Upper lobe of right lung (tissue), 1 donor: ENCODE measurements at regions not wholly inside any gene's neighbourhood (a gene's known extent, or its start where the extent isn't known, plus 50 kb on each side); places are given as distances from the start of the nearest gene placed in this dataset.
"Not testable (repeated sequence)": the region's sequence is repeated elsewhere in the genome, so short reads cannot be mapped to it uniquely, and the experiment has no call there.

Source experiments
- ATAC-seq: fragments of 200-7000 bp; cut with Tn5 transposase; one replicate; pipeline ENCODE4 v1.9.1; 2020; ENCODE audit warnings: mild to moderate bottlenecking, moderate library complexity
- DNase-seq: peaks from one replicate; pipeline ENCODE4 v3.0.0-alpha.2; 2020
- H3K27ac ChIP-seq: fragments of 200-600 bp; one replicate; pipeline ENCODE4 v1.8.0; 2022
- H3K27me3 ChIP-seq: fragments of 200-600 bp; one replicate; pipeline ENCODE4 v1.8.0; 2022; ENCODE audit warnings: mild to moderate bottlenecking
- H3K36me3 ChIP-seq: fragments of 200-600 bp; one replicate; pipeline ENCODE4 v1.8.0; 2022
- H3K4me1 ChIP-seq: fragments of 200-600 bp; one replicate; pipeline ENCODE4 v1.8.0; 2022
- H3K4me3 ChIP-seq: fragments of 200-600 bp; one replicate; pipeline ENCODE4 v1.8.0; 2022; ENCODE audit warnings: mild to moderate bottlenecking
- H3K9me3 ChIP-seq: fragments of 200-600 bp; one replicate; pipeline ENCODE4 v1.8.0; 2022
- intact Hi-C: fragments of 100-400 bp; cut with DNase I; formaldehyde crosslinking; loops from one replicate; pipeline ENCODE4 v1.11.0; 2022
- TF ChIP-seq, protein P1 (sequence below): fragments of 200-600 bp; IDR thresholded peaks from one replicate; pipeline ENCODE4 v1.8.0; 2022; ENCODE audit warnings: antibody characterized with exemption
- donor health status: DM: no; HTN: yes; CAD: no; lungs with severe emphysema.

DNA sequence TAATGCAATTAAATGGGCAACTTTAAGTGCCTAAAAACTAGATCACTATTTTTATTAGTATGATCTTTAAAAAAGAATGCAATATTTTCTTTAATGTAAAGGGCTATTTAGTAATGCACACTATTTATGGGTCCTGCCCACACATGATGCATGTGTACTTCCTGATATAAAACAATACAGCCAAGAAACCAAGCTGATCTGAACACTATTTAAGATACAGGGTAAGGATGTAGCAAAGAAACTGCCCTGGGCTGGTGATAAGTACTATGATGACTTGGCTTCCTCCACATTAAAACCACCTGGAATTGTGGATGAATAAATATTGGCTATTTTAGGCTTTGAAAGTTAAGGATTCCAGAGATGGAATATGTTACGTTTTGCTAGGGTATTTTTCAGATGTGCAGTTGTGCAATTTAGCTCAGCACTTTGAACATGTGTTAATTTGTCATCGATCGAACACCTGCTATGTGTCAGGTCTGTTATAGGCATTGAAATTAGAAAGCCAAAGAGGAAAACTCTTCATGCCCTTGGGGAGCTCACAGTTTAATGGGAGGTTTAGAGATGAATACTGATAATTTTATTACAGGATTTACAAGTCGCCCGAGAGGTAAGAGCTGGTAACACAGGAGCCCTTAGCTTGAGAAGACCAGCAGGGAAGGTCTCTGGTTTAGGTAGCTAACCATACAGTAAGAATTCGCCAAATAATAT is 276.7 kb downstream of the PLK2 start:
- H3K4me3 ChIP-seq, result no peak overlapping the region
- H3K36me3 ChIP-seq, result no peaks in the 10 kb centered on the region
- no peaks in the 10 kb centered on the region for H3K27me3 ChIP-seq
- ATAC-seq (no peak), DNase-seq (no peak)
- no peaks in the 10 kb centered on the region for H3K4me1 ChIP-seq
- no peaks in the 10 kb centered on the region for H3K9me3 ChIP-seq
- no peak overlapping the region for H3K27ac ChIP-seq
- intact Hi-C loops, result no loop called here
- TF ChIP-seq, protein P1, sequence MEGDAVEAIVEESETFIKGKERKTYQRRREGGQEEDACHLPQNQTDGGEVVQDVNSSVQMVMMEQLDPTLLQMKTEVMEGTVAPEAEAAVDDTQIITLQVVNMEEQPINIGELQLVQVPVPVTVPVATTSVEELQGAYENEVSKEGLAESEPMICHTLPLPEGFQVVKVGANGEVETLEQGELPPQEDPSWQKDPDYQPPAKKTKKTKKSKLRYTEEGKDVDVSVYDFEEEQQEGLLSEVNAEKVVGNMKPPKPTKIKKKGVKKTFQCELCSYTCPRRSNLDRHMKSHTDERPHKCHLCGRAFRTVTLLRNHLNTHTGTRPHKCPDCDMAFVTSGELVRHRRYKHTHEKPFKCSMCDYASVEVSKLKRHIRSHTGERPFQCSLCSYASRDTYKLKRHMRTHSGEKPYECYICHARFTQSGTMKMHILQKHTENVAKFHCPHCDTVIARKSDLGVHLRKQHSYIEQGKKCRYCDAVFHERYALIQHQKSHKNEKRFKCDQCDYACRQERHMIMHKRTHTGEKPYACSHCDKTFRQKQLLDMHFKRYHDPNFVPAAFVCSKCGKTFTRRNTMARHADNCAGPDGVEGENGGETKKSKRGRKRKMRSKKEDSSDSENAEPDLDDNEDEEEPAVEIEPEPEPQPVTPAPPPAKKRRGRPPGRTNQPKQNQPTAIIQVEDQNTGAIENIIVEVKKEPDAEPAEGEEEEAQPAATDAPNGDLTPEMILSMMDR, result no peak

DNA sequence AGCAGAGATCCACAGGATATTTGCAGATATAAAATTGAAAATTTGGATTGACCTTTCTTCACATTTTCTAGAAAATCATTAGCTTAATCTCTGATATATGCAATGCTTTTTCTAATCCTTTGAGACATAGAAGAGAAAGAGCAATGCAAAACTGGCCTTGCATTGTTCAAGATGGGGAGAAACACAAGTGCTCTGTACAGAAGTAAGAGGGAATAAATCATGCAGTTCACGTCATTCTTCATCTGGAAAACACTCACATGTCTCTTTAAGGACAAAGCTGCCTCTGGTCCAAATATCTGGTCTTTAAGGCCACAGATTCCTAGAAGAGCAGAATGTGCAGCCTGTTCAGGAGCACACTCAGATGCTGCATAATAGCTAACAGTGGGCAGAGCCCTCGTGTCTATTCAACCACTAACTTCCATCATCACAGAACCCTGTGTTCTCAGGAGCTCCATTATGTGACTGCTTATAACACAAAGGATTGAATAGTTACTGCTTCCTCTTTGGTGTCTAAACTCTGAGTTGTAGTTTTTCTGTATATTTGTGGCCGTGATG is 277.5 kb downstream of the PLK2 start:
- H3K36me3 ChIP-seq, result no peaks in the 10 kb centered on the region
- no peak overlapping the region for H3K4me3 ChIP-seq
- H3K9me3 ChIP-seq, result no peaks in the 10 kb centered on the region
- H3K27me3 ChIP-seq, result no peaks in the 10 kb centered on the region
- DNase-seq (no peak), ATAC-seq (no peak)
- intact Hi-C loops, result no loop called here
- no peak overlapping the region for H3K27ac ChIP-seq
- TF ChIP-seq, protein P1, result no peak
- no peaks in the 10 kb centered on the region for H3K4me1 ChIP-seq

DNA sequence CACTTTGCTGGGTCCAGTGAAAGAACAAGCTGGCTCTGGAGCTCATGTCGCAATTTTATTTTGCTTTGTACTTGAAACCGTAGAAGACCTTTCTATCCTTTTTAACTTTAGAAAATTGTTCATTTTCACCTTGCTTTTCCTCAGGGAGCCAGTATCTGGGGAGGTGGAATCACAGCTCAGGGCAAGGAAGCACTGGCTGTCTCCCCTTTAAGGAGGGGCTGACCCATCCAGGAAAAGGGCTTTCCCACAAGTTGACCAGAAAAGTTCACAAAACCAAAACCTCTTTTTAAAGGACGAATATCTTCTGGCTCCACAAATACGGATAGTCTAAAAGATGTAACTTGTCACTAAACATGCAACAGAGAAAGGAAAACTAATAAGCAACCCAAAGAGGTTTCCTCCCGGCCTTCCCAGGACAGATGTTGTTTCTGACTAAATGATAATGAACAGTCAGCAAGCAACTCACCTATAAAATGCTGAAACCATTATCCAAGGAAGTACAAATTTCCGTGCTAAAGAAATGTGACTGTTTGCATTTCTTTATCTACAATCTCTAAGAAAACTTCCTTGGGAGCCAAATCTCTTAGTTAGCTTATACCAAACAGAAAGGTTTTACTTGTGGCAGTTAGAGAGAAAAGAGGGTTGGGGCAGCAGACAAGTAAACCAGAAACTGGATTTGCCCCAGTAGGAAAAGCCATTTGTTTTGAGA is 278.2 kb downstream of the PLK2 start:
- Histone ChIP-seq H3K4me1 (no peaks in the 10 kb centered on the region), H3K4me3 (no peak overlapping the region), H3K36me3 (no peaks in the 10 kb centered on the region), H3K9me3 (no peaks in the 10 kb centered on the region), H3K27me3 (no peaks in the 10 kb centered on the region), H3K27ac (no peak overlapping the region)
- intact Hi-C loops, result no loop called here
- ATAC-seq (no peak), DNase-seq (no peak)
- TF ChIP-seq, protein P1, result no peak

DNA sequence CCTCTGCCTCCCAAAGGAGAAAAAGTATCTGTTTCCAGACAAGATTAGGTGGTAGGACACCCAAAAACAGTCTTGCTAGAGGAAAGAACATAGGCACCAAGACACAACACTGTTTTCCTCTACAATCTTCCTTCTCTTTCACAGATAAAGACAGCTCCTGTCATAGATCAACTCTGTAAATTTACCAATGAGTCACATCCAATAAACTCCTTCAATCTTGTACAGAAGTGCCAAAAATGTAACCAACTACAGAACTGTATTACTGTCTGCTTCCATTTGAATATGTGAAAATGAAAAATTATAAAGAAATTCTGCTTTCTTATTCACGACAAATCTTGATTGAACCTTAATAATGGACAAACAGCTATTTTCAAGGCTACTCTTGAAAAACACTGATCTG is 286.9 kb downstream of the PLK2 start:
- intact Hi-C loops, result no loop called here
- no peaks in the 10 kb centered on the region for H3K9me3 ChIP-seq
- H3K27ac ChIP-seq, result no peak overlapping the region
- H3K27me3 ChIP-seq, result no peaks in the 10 kb centered on the region
- no peaks in the 10 kb centered on the region for H3K4me1 ChIP-seq
- TF ChIP-seq, protein P1, result no peak
- no peak for ATAC-seq
- no peak for DNase-seq
- H3K4me3 ChIP-seq, result no peak overlapping the region
- no peaks in the 10 kb centered on the region for H3K36me3 ChIP-seq

DNA sequence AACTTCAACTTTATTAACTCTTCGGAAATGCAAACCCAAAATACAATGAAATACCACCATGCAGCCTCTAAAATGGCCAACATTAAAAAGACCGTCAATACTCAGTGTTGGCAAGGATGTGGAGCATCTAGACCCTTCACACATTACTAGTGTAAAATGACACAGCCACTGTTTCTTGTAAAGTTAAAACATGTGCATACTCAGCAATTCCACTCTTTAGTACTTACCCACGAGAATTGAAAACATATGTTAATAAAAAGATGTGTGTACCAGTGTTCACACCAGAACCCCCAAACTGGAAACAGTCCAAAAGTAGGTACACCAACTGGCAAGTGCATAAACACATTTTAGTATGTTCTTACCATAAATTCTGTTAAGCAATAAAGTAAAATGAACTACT is 294.7 kb downstream of the PLK2 start:
- no peaks in the 10 kb centered on the region for H3K27me3 ChIP-seq
- no peaks in the 10 kb centered on the region for H3K4me1 ChIP-seq
- H3K9me3 ChIP-seq, result no peaks in the 10 kb centered on the region
- DNase-seq (no peak), ATAC-seq (no peak)
- no peaks in the 10 kb centered on the region for H3K36me3 ChIP-seq
- TF ChIP-seq, protein P1, result no peak
- H3K4me3 ChIP-seq, result no peak overlapping the region
- H3K27ac ChIP-seq, result no peak overlapping the region
- intact Hi-C loops, result no loop called here

DNA sequence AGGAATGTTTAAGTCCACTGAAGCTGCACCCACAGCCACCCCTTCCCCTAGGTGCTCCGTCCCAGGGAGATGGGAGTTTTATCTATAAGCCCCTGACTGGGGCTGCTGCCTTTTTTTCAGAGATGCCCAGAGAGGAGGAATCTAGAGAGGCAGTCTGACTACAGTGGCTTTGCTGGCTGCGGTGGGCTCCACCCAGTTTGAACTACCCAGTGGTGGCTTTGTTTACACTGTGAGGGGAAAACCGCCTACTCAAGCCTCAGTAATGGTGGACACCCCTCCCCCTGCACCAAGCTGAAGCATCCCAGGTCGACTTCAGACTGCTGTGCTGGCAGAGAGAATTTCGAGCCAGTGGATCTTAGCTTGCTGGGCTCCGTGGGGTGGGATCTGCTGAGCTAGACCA is 298.0 kb downstream of the PLK2 start:
- ATAC-seq, H3K27ac ChIP-seq, DNase-seq, H3K27me3 ChIP-seq, H3K9me3 ChIP-seq, H3K4me3 ChIP-seq, H3K36me3 ChIP-seq, intact Hi-C loops, H3K4me1 ChIP-seq: not testable (repeated sequence)
